ENCODE measurements at regions not wholly inside any gene's neighbourhood (a gene's known extent, or its start where the extent isn't known, plus 50 kb on each side); places are given as distances from the start of the nearest gene placed in this dataset.

GRCh38 chr11:91459840-91460239 is 764.8 kb upstream of the FAT3 start:
- H3K36me3 ChIP-seq, result no peaks in the 10 kb centered on the region
- ATAC-seq (ENCODE audit: insufficient number of reproducible peaks, low FRiP score, low read depth) (no peak), DNase-seq (ENCODE audit: low spot score) (no peak)
- H3K4me3 ChIP-seq, result no peak overlapping the region
- no peaks in the 10 kb centered on the region for H3K9me3 ChIP-seq
- H3K27ac ChIP-seq, result no peak overlapping the region
- H3K4me1 ChIP-seq (ENCODE audit: control insufficient read depth in 1 of 2, low read depth in 2 of 2), result no peaks in the 10 kb centered on the region
- TF ChIP-seq CTCF (IDR thresholded peaks at IDR 0.05), result no peak
- no peaks in the 10 kb centered on the region for H3K27me3 ChIP-seq (replicated peaks; ENCODE audit: insufficient read depth)

GRCh38 chr11:91446267-91446666 is 778.4 kb upstream of the FAT3 start:
- Histone ChIP-seq H3K27ac (no peak overlapping the region), H3K9me3 (no peaks in the 10 kb centered on the region), H3K27me3 (replicated peaks; ENCODE audit: insufficient read depth) (no peaks in the 10 kb centered on the region), H3K4me3 (no peak overlapping the region), H3K36me3 (no peaks in the 10 kb centered on the region), H3K4me1 (ENCODE audit: control insufficient read depth in 1 of 2, low read depth in 2 of 2) (no peaks in the 10 kb centered on the region)
- no peak for TF ChIP-seq CTCF (IDR thresholded peaks at IDR 0.05)
- DNase-seq (ENCODE audit: low spot score) (no peak), ATAC-seq (ENCODE audit: insufficient number of reproducible peaks, low FRiP score, low read depth) (no peak)

- Histone ChIP-seq H3K9me3 (no peaks in the 10 kb centered on the region), H3K27ac (no peak overlapping the region), H3K36me3 (no peaks in the 10 kb centered on the region), H3K4me1 (ENCODE audit: control insufficient read depth in 1 of 2, low read depth in 2 of 2) (no peaks in the 10 kb centered on the region), H3K4me3 (no peak overlapping the region), H3K27me3 (replicated peaks; ENCODE audit: insufficient read depth) (no peaks in the 10 kb centered on the region)
- ATAC-seq (ENCODE audit: insufficient number of reproducible peaks, low FRiP score, low read depth) (no peak), DNase-seq (ENCODE audit: low spot score) (no peak)
- TF ChIP-seq CTCF (IDR thresholded peaks at IDR 0.05), result no peak
Measured at GRCh38 chr11:91435694-91436395, 788.8 kb upstream of the FAT3 start.

- Histone ChIP-seq H3K9me3 (no peaks in the 10 kb centered on the region), H3K4me3 (no peak overlapping the region), H3K27me3 (replicated peaks; ENCODE audit: insufficient read depth) (no peaks in the 10 kb centered on the region), H3K36me3 (no peaks in the 10 kb centered on the region), H3K4me1 (ENCODE audit: control insufficient read depth in 1 of 2, low read depth in 2 of 2) (no peaks in the 10 kb centered on the region), H3K27ac (no peak overlapping the region)
- TF ChIP-seq CTCF (IDR thresholded peaks at IDR 0.05), result no peak
- ATAC-seq (ENCODE audit: insufficient number of reproducible peaks, low FRiP score, low read depth), result no peak
- DNase-seq (ENCODE audit: low spot score), result no peak
Measured at GRCh38 chr11:91433284-91434010, 791.2 kb upstream of the FAT3 start.

GRCh38 chr11:91421641-91422040 is 803.0 kb upstream of the FAT3 start:
- Histone ChIP-seq H3K9me3 (no peaks in the 10 kb centered on the region), H3K4me1 (ENCODE audit: control insufficient read depth in 1 of 2, low read depth in 2 of 2) (no peaks in the 10 kb centered on the region), H3K27me3 (replicated peaks; ENCODE audit: insufficient read depth) (no peaks in the 10 kb centered on the region), H3K27ac (no peak overlapping the region), H3K36me3 (no peaks in the 10 kb centered on the region), H3K4me3 (no peak overlapping the region)
- ATAC-seq (ENCODE audit: insufficient number of reproducible peaks, low FRiP score, low read depth) (no peak), DNase-seq (ENCODE audit: low spot score) (no peak)
- TF ChIP-seq CTCF (IDR thresholded peaks at IDR 0.05), result no peak
